NCI-H1092 (cell line): ENCODE measurements at regions not wholly inside any gene's neighbourhood (a gene's known extent, or its start where the extent isn't known, plus 50 kb on each side); places are given as distances from the start of the nearest gene placed in this dataset.
"Not testable (repeated sequence)": the region's sequence is repeated elsewhere in the genome, so short reads cannot be mapped to it uniquely, and the experiment has no call there.

ENCODE experiments used
- DNase-seq: peaks from one replicate; lab custom pipeline; 2025; lab: John Stamatoyannopoulos, UW

- DNase-seq, result no peak
Observed at GRCh38 chr3:88000853-88001252, 58.0 kb downstream of the CGGBP1 start.

- no peak for DNase-seq
Observed at GRCh38 chr3:87997966-87998365, 60.8 kb downstream of the CGGBP1 start.

GRCh38 chr3:87997298-87997697, 61.5 kb downstream of the CGGBP1 start:
- no peak for DNase-seq

GRCh38 chr3:87996882-87997281, 61.9 kb downstream of the CGGBP1 start:
- no peak for DNase-seq

- no peak for DNase-seq
Observed at GRCh38 chr3:87993566-87993965, 65.2 kb downstream of the CGGBP1 start.

GRCh38 chr3:87987952-87988351, 70.9 kb downstream of the CGGBP1 start:
- no peak for DNase-seq

- DNase-seq, result no peak
Observed at GRCh38 chr3:87982421-87982820, 76.4 kb downstream of the CGGBP1 start.

- DNase-seq, result no peak
Observed at GRCh38 chr3:87979527-87979926, 79.3 kb downstream of the CGGBP1 start.

GRCh38 chr3:87977765-87978164, 81.0 kb downstream of the CGGBP1 start:
- no peak for DNase-seq

GRCh38 chr3:87975716-87976115, 83.1 kb downstream of the CGGBP1 start:
- no peak for DNase-seq

GRCh38 chr3:87973906-87974305, 84.9 kb downstream of the CGGBP1 start:
- no peak for DNase-seq

GRCh38 chr3:87969620-87970019, 89.2 kb downstream of the CGGBP1 start:
- DNase-seq, result no peak

- no peak for DNase-seq
Observed at GRCh38 chr3:87968668-87969067, 90.1 kb downstream of the CGGBP1 start.

GRCh38 chr3:87958289-87958688, 100.5 kb downstream of the CGGBP1 start:
- no peak for DNase-seq

GRCh38 chr3:87957575-87957974, 101.2 kb downstream of the CGGBP1 start:
- no peak for DNase-seq

- no peak for DNase-seq
Observed at GRCh38 chr3:87949879-87950208, 109.0 kb downstream of the CGGBP1 start.

- DNase-seq, result no peak
Observed at GRCh38 chr3:87949189-87949878, 109.5 kb downstream of the CGGBP1 start.

GRCh38 chr3:87946007-87946406, 112.8 kb downstream of the CGGBP1 start:
- DNase-seq, result not testable (repeated sequence)

GRCh38 chr3:87942256-87942655, 116.5 kb downstream of the CGGBP1 start:
- not testable (repeated sequence) for DNase-seq

- DNase-seq, result no peak
Observed at GRCh38 chr3:87924485-87924884, 134.3 kb downstream of the CGGBP1 start.

- no peak for DNase-seq
Observed at GRCh38 chr3:87920549-87920948, 138.3 kb downstream of the CGGBP1 start.

GRCh38 chr3:87901141-87901540, 157.7 kb downstream of the CGGBP1 start:
- DNase-seq, result no peak

GRCh38 chr3:87900061-87900460, 158.7 kb downstream of the CGGBP1 start:
- no peak for DNase-seq

- no peak for DNase-seq
Observed at GRCh38 chr3:87898971-87899370, 159.8 kb downstream of the CGGBP1 start.

- DNase-seq, result no peak
Observed at GRCh38 chr3:87895983-87896382, 162.8 kb downstream of the CGGBP1 start.
